NCI-H2107 treated with DMSO at 0.1 percent for 48 hours (cell line): ENCODE measurements at regions not wholly inside any gene's neighbourhood (a gene's known extent, or its start where the extent isn't known, plus 50 kb on each side); places are given as distances from the start of the nearest gene placed in this dataset.

Source experiments
- DNase-seq: peaks from one replicate; lab custom pipeline; 2025; ENCODE audit not compliant: unreplicated experiment; lab: John Stamatoyannopoulos, UW

DNA sequence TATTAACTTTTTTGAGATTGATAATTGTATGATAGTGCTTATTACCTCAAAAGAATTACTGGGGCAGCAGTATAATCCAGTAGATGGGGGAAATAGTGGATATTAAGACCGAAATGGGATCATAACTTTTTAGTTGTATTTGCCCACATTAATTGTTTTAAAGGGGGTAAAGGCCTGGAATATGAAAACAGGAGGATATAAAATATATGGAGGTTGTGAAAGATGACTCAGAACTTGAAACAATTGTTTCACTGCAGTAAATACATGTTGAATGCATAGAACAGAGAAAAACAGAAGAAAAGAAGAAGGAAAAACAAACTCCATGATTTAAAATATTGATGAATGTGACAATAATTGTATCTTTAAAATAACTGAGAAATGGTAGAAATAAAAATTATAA lies 94.1 kb upstream of the VPREB1 start:
- no peak for DNase-seq

DNA sequence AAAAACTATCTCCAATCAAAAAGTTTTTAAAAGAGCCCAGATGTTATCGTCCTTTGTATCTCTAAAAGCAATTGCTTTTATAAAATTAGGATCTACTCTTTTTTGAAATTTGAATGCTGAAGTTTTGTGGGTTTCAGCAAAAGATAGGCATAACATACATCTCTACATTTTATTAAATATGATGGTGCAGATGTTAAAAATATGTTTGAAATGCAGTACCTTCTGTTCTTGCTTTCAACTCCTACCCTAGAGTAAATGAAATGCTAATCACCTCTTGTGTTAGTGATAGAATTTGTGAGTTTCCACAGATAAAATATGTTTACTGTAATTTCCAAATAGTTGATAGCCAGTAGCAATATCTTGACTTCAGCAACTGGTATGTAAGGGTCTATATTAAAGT lies 95.7 kb upstream of the VPREB1 start:
- DNase-seq: no peak

DNA sequence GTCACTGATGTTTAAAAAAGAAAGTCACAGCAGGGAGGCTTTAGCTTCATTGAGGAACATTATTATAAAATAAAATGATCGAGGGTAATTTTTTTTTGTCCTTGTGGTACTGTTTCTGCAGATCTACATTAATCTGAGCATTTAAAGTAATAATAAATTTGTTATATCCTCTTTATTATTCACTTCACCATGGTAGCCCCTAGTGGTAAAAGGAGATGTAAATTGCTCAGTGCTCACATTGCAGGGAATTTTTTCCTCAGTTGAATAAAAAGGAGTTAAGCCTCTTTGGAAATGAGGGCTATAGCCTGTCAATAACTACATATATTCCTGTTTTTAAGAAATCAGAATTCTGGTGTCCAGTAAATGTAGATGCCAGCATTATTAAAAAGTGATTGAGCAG lies 99.7 kb upstream of the VPREB1 start:
- no peak for DNase-seq

DNA sequence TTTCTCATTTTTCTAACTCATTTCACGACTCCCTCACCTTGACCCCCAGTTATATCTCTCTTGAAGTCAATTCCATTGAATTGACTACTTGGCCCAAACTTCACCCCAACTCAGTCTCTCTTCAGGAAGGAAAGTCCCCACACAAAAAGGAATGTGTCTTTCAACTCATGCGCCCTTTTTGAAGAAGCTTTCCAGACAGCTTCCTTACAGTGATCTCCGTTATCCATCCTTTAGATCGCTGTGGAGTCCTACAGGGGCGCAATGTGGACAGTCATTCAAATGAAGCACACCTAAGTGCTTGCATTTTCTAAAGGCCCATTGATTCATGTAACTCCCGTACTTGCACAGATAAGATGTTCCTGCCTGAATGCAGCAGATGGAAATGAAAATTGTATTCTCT lies 101.1 kb upstream of the VPREB1 start:
- no peak for DNase-seq

- no peak for DNase-seq
Observed at GRCh38 chr22:22142661-22143060, 101.9 kb upstream of the VPREB1 start.

- DNase-seq: no peak
Observed at GRCh38 chr22:22141771-22142591, 102.6 kb upstream of the VPREB1 start.

DNA sequence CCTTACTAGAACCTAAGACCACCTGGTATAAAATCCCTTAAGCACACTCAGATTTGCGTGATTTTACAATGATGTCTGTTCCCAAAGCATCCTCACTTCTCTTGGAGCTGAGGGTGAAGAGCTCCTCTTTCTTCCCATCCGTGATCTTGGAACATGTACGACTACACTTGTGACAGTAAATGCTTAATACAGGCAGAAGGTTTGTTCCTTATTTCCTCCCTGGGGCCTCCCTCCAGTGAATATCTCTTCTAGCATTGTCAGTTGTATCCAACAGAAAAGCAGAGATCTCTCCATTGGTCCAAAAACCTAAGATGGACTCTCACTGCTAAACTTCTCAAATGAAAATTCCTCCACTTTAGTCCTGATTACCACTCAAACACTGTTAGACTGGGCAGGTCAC lies 103.6 kb upstream of the VPREB1 start:
- DNase-seq: no peak

DNA sequence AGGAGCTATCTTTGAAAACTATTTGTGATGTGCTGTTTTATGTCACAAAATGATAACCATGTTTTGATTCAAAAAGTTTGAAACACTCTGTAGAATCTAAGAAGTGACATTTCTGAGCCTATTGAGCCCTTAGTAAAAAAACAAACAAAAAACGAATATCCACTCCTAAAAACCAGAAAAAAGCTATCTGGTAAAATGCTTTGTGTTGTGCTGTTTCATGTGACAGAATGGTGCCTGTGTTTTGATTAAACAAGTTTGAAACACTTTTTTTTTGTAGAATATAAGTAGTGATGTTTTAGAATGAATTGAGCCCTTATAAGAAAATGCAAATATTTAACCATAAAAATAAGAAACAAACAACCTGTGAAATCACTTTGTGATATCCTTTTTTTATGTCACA lies 105.2 kb upstream of the VPREB1 start:
- no peak for DNase-seq

GRCh38 chr22:22138915-22139314 lies 105.7 kb upstream of the VPREB1 start:
- no peak for DNase-seq

- no peak for DNase-seq
Observed at GRCh38 chr22:22137891-22138290, 106.7 kb upstream of the VPREB1 start.

DNA sequence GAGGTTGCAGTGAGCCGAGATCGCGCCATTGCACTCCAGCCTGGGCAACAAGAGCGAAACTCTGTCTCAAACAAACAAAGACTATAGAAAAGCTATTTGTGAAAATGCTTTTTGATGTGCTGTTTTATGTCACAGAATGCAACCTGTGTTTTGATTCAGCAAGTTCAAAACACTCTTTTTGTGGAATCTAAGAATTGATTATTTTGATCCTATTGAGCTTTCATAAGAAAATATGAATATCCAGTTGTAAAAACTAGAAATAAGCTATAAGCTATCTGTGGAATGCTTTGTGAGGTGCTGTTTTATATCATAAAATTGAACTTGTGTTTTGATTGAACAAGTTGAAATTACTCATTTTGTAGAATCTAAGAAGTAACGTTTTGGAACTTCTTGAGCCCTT lies 110.7 kb upstream of the VPREB1 start:
- no peak for DNase-seq

DNA sequence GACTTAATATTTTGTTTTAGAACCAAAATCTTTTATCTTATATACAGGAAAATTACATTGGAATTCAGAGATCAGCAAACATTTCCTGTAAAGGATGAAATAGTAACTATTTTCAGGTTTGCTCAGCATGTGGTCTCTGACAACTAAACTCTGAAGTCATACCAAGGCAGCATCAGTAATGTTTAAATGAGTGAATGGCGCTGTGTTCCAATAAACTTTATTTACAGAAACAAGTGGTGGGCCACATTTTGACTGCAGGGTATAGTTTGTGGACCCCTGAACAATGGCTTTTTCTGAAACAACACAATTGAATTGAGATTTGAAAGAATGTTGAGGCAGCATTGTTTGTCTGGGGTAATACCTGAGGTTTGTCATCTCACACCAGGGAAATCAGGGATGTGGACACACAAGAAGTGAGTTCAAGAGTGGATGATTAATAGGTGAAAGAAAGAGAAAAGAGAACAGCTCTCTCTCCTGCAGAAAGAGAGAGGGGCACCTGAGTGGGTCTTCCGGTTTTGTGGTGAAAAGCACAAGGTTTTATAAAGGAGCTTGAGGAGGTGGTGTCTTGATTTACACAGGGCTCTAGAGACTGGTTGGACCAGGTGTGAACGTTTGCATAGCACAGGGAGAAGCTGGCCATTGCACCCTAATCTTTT lies 113.5 kb upstream of the VPREB1 start:
- no peak for DNase-seq

GRCh38 chr22:22129387-22129786 lies 115.2 kb upstream of the VPREB1 start:
- no peak for DNase-seq

GRCh38 chr22:22128440-22128839 lies 116.1 kb upstream of the VPREB1 start:
- DNase-seq: no peak

- DNase-seq: no peak
Observed at GRCh38 chr22:22127100-22127499, 117.5 kb upstream of the VPREB1 start.

- DNase-seq: no peak
Observed at GRCh38 chr22:22125579-22126468, 118.8 kb upstream of the VPREB1 start.

GRCh38 chr22:22125028-22125578 lies 119.5 kb upstream of the VPREB1 start:
- no peak for DNase-seq

DNA sequence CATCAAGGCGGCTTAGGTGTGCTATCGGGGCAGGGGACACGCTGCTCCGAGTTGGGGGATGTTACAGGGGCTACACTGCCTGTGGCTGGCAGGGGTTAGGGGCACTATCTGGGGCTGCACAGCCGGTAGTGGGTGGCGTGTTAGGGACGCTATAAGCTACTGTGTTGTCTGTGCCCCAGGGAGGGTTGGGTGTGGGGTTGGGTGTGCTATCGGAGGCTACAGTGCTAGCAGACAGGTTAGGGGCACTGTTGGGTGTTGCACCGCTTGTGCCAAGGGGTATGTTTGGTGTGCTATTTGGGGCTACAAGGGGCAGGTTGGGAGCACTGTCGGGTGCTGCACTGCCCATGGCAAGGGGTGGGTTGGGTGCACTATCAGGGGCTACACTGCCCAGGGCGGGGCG lies 120.2 kb upstream of the VPREB1 start:
- no peak for DNase-seq

- DNase-seq: no peak
Observed at GRCh38 chr22:22123960-22124278, 120.7 kb upstream of the VPREB1 start.

DNA sequence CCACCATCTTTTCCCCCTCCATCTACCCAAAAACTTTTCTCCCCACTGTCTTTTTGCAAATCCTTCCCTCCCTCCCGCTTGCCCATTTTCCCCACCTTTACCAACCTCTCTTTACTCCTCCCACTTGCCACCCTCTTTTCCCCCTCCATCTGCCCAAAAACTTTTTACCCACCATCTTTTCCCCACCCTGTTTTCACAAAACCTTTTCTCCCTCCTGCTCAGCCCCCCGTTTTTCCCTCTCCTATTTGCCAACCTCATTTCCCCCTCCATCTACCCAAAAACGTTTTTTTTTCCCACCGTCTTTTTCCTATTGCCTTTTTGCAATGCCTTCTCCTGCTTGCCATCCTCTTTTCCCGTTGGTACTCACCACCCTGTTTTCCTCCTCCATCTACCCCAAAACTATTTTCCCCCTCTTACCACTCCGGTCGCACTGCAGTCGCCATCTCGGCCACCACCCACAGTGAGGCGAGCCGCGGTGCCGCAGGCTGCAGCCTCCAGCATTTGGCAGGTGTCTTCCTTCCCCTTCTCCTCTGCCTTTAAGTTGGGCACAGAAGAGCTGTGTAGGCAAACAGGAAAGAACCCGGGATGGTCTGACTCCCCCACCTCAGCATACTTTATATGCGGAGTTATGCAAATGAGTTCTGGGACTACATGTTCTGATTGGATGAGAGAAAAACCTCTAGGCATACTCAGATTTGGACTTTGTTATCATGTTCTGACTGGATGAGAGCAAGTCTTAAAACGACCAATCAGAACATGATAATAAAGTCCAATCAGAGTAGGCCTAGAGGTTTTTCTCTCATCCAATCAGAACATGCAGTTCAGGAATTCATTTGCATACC lies 121.2 kb upstream of the VPREB1 start:
- DNase-seq: no peak
